ENCODE measurements at regions not wholly inside any gene's neighbourhood (a gene's known extent, or its start where the extent isn't known, plus 50 kb on each side); places are given as distances from the start of the nearest gene placed in this dataset.

GRCh38 chr3:88810455-88810854 is 297.0 kb upstream of the EPHA3 start:
- CTCF ChIA-PET (ENCODE audit: partially characterized antibody), result no interaction called here
- H3K36me3 ChIP-seq (ENCODE audit: control insufficient read depth in 2 of 4, insufficient read depth in 4 of 4, low read length in 3 of 4), result no peaks in the 10 kb centered on the region
- H3K4me1 ChIP-seq (replicated peaks in 1 of 4; ENCODE audit: control insufficient read depth in 3 of 4, insufficient read depth in 4 of 4, low read length in 3 of 4), result no peaks in the 10 kb centered on the region
- no peaks in the 10 kb centered on the region for H3K27me3 ChIP-seq (replicated peaks in 1 of 4; ENCODE audit: control insufficient read depth in 3 of 4, extremely low read depth in 1 of 4, insufficient read depth in 3 of 4, low read length in 3 of 4)
- H4K20me1 ChIP-seq (replicated peaks in 1 of 2; ENCODE audit: control insufficient read depth in 1 of 2, insufficient read depth in 2 of 2, low read length in 2 of 2), result no peaks in the 10 kb centered on the region
- no peaks in the 10 kb centered on the region for H3K23me2 ChIP-seq (ENCODE audit: low read depth, low read length)
- H3K4me2 ChIP-seq (ENCODE audit: insufficient read depth in 1 of 2, low read depth in 2 of 2, low read length in 2 of 2), result no peak overlapping the region
- TF ChIP-seq TBP (IDR thresholded peaks at IDR 0.05; ENCODE audit: low read depth, low read length) (no peak), SP4 (IDR thresholded peaks at IDR 0.05; ENCODE audit: low read length) (no peak), NRF1 (IDR thresholded peaks at IDR 0.05; ENCODE audit: low read depth, low read length) (no peak), CHD2 (IDR thresholded peaks at IDR 0.05; ENCODE audit: low read length) (no peak), SP1 (IDR thresholded peaks at IDR 0.05; ENCODE audit: low read depth, low read length) (no peak), CTBP2 (IDR thresholded peaks at IDR 0.05; ENCODE audit: borderline replicate concordance, insufficient read depth, insufficient read length, low read length) (no peak), TAF1 (IDR thresholded peaks at IDR 0.05; ENCODE audit: low read depth, low read length) (no peak), ATF2 (IDR thresholded peaks at IDR 0.05; ENCODE audit: low read length) (no peak), SAP30 (IDR thresholded peaks at IDR 0.05; ENCODE audit: insufficient read depth, insufficient replicate concordance, low read length) (no peak), ATF3 (IDR thresholded peaks at IDR 0.05; ENCODE audit: insufficient read depth, low read depth, low read length) (no peak), E2F6 (IDR thresholded peaks at IDR 0.05) (no peak)
- H2BK20ac ChIP-seq (ENCODE audit: low read length), result no peak overlapping the region
- no peaks in the 10 kb centered on the region for H3K79me1 ChIP-seq (ENCODE audit: low read depth, low read length)
- no peak overlapping the region for H4K8ac ChIP-seq (ENCODE audit: extremely low read depth, insufficient read depth, low read length)
- no peak overlapping the region for H3K4me3 ChIP-seq (ENCODE audit: extremely low read depth in 1 of 4, insufficient read depth in 2 of 4, low read depth in 3 of 4, low read length in 4 of 4)
- no peak for DNase-seq (ENCODE audit: low read depth in 1 of 2, low spot score in 2 of 2)
- FAIRE-seq, result no peak
- H3K18ac ChIP-seq (ENCODE audit: extremely low read depth, low read length), result no peak overlapping the region
- H3K27ac ChIP-seq (ENCODE audit: low read depth, low read length), result no peak overlapping the region
- H3K9me3 ChIP-seq (ENCODE audit: insufficient read depth in 2 of 2, low read depth in 1 of 2, low read length in 1 of 2), result no peaks in the 10 kb centered on the region
- no peak overlapping the region for H4K91ac ChIP-seq (replicated peaks; ENCODE audit: insufficient read length, low read length)
- H2AFZ ChIP-seq (ENCODE audit: low read length), result peak overlapping the region; percentile 18; the same call in 1 of the 2 replicates
- no peak overlapping the region for H2BK5ac ChIP-seq (ENCODE audit: low read depth, low read length)
- WGBS, 2 experiments (ENCODE audit: extremely low coverage in 1 of 2, insufficient coverage in 1 of 2, insufficient read length in 1 of 2, insufficient replicate concordance in 2 of 2, low coverage in 1 of 2, low lambda C conversion rate in 2 of 2, missing lambda C conversion rate in 1 of 2), result 71% methylated on average over 4 of the region's 4 CpGs; no CpG with 5 or more reads in 1 of the 2 experiments
- H3K14ac ChIP-seq (ENCODE audit: insufficient read length), result no peak overlapping the region
- no peak overlapping the region for H3K9ac ChIP-seq (replicated peaks in 1 of 4; ENCODE audit: extremely low read depth in 1 of 4, low read depth in 3 of 4, low read length in 3 of 4)
- no peak overlapping the region for H4K5ac ChIP-seq (ENCODE audit: insufficient read length, low read depth, low read length)
- no peak overlapping the region for H2BK15ac ChIP-seq (ENCODE audit: low read length)
- POLR2A ChIA-PET (ENCODE audit: partially characterized antibody), result no interaction called here
- H3K23ac ChIP-seq (ENCODE audit: insufficient read length), result no peak overlapping the region
- no peak overlapping the region for H2BK12ac ChIP-seq (ENCODE audit: low read depth, low read length)
- no peak overlapping the region for H2AK5ac ChIP-seq (ENCODE audit: low read depth, low read length)
- no peak overlapping the region for H3K4ac ChIP-seq (replicated peaks; ENCODE audit: insufficient read length, low read depth, low read length)
- no peak overlapping the region for H3K56ac ChIP-seq (replicated peaks; ENCODE audit: insufficient read length, low read depth, low read length)
- H2BK120ac ChIP-seq (replicated peaks; ENCODE audit: low read depth, low read length), result no peak overlapping the region
- H3K79me2 ChIP-seq (ENCODE audit: control insufficient read depth in 1 of 2, insufficient read depth in 2 of 2, low read length in 2 of 2), result no peaks in the 10 kb centered on the region

Measured in H1 (cell line).